Stimulated activated effector memory CD8-positive, alpha-beta T cell treated with anti-CD3 and anti-CD28 coated beads, Interleukin-12 subunit alpha, Interleukin-12 subunit beta, amount 100 ng/mL, for 72 hours (primary cell): ENCODE measurements at regions not wholly inside any gene's neighbourhood (a gene's known extent, or its start where the extent isn't known, plus 50 kb on each side); places are given as distances from the start of the nearest gene placed in this dataset.

Experiments
- ATAC-seq: fragments of 150-1000 bp; cut with Tn5 transposase; 2 replicates; pipeline ENCODE4 v1.10.0; 2021
- DNase-seq, 2 donors: peaks; one replicate each; pipeline ENCODE4 v3.0.0; 2021 to 2022; ENCODE audit warnings: low spot score in 2 of 2
- H3K27ac Mint-ChIP-seq: one replicate; pipeline ENCODE4 v1.8.0; 2022; ENCODE audit warnings: mild to moderate bottlenecking, mixed read lengths
- H3K36me3 Mint-ChIP-seq: one replicate; pipeline ENCODE4 v1.8.0; 2022; ENCODE audit warnings: mild to moderate bottlenecking, mixed read lengths
- H3K4me1 Mint-ChIP-seq: one replicate; pipeline ENCODE4 v1.8.0; 2022; ENCODE audit warnings: mixed read lengths
- H3K4me3 Mint-ChIP-seq: one replicate; pipeline ENCODE4 v1.8.0; 2022; ENCODE audit warnings: mild to moderate bottlenecking, mixed read lengths
- H3K9me3 Mint-ChIP-seq: one replicate; pipeline ENCODE4 v1.8.0; 2022; ENCODE audit warnings: mixed read lengths

DNA sequence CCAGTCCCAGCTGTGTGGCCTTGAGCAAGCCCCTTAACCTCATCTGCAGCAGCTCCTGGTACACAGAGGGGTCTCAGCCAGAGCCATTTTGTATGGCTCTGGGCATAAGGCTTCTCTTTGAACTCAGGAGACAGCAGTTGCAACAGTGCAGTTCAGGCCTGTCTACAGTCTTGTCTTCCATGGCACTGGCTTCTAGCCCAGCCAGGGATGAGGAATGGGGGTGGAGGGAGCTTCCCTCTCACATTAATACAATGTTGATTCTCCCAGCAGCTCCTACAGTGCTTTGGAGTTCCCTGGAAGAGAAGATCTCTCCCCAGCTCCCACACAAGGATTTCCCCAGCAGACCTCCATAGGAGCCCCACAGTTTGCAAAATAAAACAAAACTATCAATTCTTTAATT, 350.2 kb downstream of the BUD13 start:
- no peaks in the 10 kb centered on the region for H3K36me3 Mint-ChIP-seq
- H3K27ac Mint-ChIP-seq: no peak overlapping the region
- H3K9me3 Mint-ChIP-seq: no peaks in the 10 kb centered on the region
- ATAC-seq: no peak
- no peak overlapping the region for H3K4me3 Mint-ChIP-seq
- no peak for DNase-seq
- no peaks in the 10 kb centered on the region for H3K4me1 Mint-ChIP-seq

DNA sequence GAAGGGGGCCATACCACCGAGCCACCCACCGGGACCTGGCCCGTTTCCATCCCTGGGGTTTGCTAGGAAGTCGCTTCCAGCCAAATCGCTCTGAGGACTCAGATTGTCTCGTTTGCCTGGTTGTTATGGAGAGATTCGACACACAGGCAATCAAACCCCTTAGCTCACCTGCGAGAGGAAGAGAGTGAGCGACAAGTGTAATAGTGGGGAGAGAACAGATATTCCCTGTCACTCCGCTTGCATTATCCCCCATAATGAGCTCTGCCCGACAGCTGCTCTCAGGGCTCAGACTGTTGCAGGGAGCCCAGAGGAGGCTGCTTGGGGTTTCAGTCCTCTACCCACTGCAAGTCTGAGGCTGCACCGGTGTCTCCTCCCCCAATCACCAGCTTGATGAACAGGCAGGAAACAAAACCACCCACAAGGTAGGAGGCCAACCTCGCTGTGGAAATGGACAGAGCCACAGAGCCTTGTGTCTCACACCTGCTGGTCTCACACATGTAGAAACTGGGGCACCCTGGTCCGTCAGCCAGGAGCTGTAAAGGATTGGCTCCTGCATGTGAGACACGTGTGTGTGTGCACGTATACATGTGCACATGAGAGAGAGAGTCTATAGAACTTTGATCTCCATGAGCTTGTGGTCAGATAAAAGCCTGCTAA, 351.1 kb downstream of the BUD13 start:
- H3K27ac Mint-ChIP-seq: no peak overlapping the region
- no peaks in the 10 kb centered on the region for H3K4me1 Mint-ChIP-seq
- DNase-seq (no peak), ATAC-seq (no peak)
- no peaks in the 10 kb centered on the region for H3K9me3 Mint-ChIP-seq
- H3K36me3 Mint-ChIP-seq: no peaks in the 10 kb centered on the region
- no peak overlapping the region for H3K4me3 Mint-ChIP-seq

GRCh38 chr11:116420770-116421528, 351.8 kb downstream of the BUD13 start:
- DNase-seq (no peak), ATAC-seq (no peak)
- no peaks in the 10 kb centered on the region for H3K36me3 Mint-ChIP-seq
- no peak overlapping the region for H3K4me3 Mint-ChIP-seq
- no peaks in the 10 kb centered on the region for H3K4me1 Mint-ChIP-seq
- no peaks in the 10 kb centered on the region for H3K9me3 Mint-ChIP-seq
- no peak overlapping the region for H3K27ac Mint-ChIP-seq

DNA sequence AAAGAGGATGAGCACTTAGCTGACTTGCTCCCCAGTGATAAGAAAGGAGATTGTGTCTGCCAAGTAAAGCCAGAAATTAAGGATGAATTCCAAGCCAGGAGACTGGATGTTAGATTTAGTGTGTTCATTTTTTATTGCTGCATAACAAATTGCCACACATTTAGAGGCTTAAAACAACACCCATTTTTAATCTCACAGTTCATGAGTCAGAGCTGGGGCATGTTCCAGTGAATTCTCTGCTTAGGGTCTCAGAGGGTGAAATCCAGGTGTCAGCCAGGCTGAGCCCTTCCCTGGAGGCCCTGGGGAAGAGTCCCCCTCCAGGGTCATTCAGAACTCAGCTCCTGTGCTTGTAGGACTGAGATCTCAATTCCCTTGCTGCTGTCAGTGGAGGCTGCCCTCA, 352.8 kb downstream of the BUD13 start:
- Mint-ChIP-seq H3K9me3 (no peaks in the 10 kb centered on the region), H3K36me3 (no peaks in the 10 kb centered on the region), H3K4me1 (no peaks in the 10 kb centered on the region), H3K4me3 (no peak overlapping the region), H3K27ac (no peak overlapping the region)
- ATAC-seq (no peak), DNase-seq (no peak)

GRCh38 chr11:116418388-116419041, 354.3 kb downstream of the BUD13 start:
- ATAC-seq (no peak), DNase-seq (no peak)
- no peaks in the 10 kb centered on the region for H3K9me3 Mint-ChIP-seq
- no peaks in the 10 kb centered on the region for H3K4me1 Mint-ChIP-seq
- H3K27ac Mint-ChIP-seq: no peak overlapping the region
- no peaks in the 10 kb centered on the region for H3K36me3 Mint-ChIP-seq
- H3K4me3 Mint-ChIP-seq: no peak overlapping the region

DNA sequence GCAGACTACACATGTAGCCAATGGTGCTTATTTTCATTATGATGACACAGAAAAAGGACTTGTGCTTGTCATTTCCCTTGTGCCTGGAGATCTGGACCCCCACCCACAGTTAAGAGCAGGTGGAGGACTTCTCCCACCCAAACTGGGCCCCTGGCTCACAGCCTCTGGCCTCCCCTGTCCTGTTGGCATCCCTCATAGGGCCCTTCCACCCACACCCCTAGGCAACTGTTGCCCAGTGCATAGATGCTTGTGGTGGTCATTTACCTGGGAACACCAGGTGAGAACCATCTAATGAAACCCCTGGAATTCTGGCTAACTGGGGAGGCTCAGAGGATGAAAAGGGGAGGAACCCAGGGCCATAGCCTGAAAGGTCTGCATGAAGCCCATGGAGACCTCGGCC, 355.9 kb downstream of the BUD13 start:
- Mint-ChIP-seq H3K9me3 (no peaks in the 10 kb centered on the region), H3K36me3 (no peaks in the 10 kb centered on the region), H3K27ac (no peak overlapping the region), H3K4me3 (no peak overlapping the region), H3K4me1 (no peaks in the 10 kb centered on the region)
- DNase-seq: no peak
- no peak for ATAC-seq

GRCh38 chr11:116415095-116415494, 357.7 kb downstream of the BUD13 start:
- ATAC-seq: no peak
- H3K4me1 Mint-ChIP-seq: no peaks in the 10 kb centered on the region

DNA sequence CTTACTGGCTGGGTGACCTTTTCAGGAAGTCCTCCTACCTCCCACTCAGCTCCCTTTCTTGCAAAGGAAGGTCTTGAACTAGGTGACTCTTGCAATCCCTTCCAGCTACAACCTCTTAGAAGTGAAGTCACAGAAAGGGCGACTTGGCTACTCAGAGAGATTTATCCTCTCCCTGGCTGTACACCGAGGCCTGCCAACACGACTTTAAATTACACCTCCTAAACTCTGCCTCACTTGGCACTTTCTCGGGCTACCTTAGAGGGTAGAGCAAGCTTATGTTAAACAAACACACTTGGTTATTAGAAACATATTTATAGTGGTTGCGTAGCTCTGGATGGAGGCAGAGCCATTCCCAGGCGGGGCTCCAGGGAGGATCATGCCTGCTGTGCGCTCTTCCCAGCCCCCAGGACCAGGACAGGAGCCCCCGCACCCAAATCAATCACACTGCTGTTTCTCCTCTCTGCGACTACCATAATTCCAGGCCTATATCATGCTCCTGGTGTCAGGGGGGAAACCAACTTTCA, 358.4 kb downstream of the BUD13 start:
- H3K4me3 Mint-ChIP-seq: no peak overlapping the region

More at GRCh38 chr11:116415095-116415494, 357.7 kb downstream of the BUD13 start:
- Mint-ChIP-seq H3K9me3 (no peaks in the 10 kb centered on the region), H3K36me3 (no peaks in the 10 kb centered on the region), H3K27ac (no peak overlapping the region), H3K4me3 (no peak overlapping the region)
- no peak for DNase-seq

GRCh38 chr11:116413301-116414242, 359.2 kb downstream of the BUD13 start:
- H3K9me3 Mint-ChIP-seq: no peaks in the 10 kb centered on the region
- DNase-seq (no peak), ATAC-seq (no peak)
- no peak overlapping the region for H3K4me3 Mint-ChIP-seq
- H3K4me1 Mint-ChIP-seq: no peaks in the 10 kb centered on the region
- no peaks in the 10 kb centered on the region for H3K36me3 Mint-ChIP-seq
- no peak overlapping the region for H3K27ac Mint-ChIP-seq

More for the DNA sequence above, 358.4 kb downstream of the BUD13 start:
- no peak for DNase-seq
- H3K9me3 Mint-ChIP-seq: no peaks in the 10 kb centered on the region
- H3K36me3 Mint-ChIP-seq: no peaks in the 10 kb centered on the region
- H3K4me1 Mint-ChIP-seq: no peaks in the 10 kb centered on the region
- no peak for ATAC-seq
- no peak overlapping the region for H3K27ac Mint-ChIP-seq

GRCh38 chr11:116412118-116412889, 360.5 kb downstream of the BUD13 start:
- no peaks in the 10 kb centered on the region for H3K36me3 Mint-ChIP-seq
- H3K4me1 Mint-ChIP-seq: no peaks in the 10 kb centered on the region
- no peak overlapping the region for H3K4me3 Mint-ChIP-seq
- ATAC-seq: no peak
- no peak overlapping the region for H3K27ac Mint-ChIP-seq
- no peak for DNase-seq
- H3K9me3 Mint-ChIP-seq: no peaks in the 10 kb centered on the region

- Mint-ChIP-seq H3K9me3 (no peaks in the 10 kb centered on the region), H3K4me1 (no peaks in the 10 kb centered on the region), H3K4me3 (no peak overlapping the region), H3K27ac (no peak overlapping the region), H3K36me3 (no peaks in the 10 kb centered on the region)
- no peak for DNase-seq
- ATAC-seq: no peak
These were observed 363.5 kb downstream of the BUD13 start for GRCh38 chr11:116409238-116409637.

GRCh38 chr11:116406042-116406441, 366.7 kb downstream of the BUD13 start:
- no peak for DNase-seq

GRCh38 chr11:116404462-116404798, 368.4 kb downstream of the BUD13 start:
- ATAC-seq (no peak), DNase-seq (no peak)
- H3K36me3 Mint-ChIP-seq: no peaks in the 10 kb centered on the region
- no peaks in the 10 kb centered on the region for H3K4me1 Mint-ChIP-seq
- no peaks in the 10 kb centered on the region for H3K9me3 Mint-ChIP-seq
- H3K27ac Mint-ChIP-seq: no peak overlapping the region
- no peak overlapping the region for H3K4me3 Mint-ChIP-seq

More at GRCh38 chr11:116406042-116406441, 366.7 kb downstream of the BUD13 start:
- H3K4me3 Mint-ChIP-seq: no peak overlapping the region
- no peak for ATAC-seq
- no peaks in the 10 kb centered on the region for H3K9me3 Mint-ChIP-seq
- no peaks in the 10 kb centered on the region for H3K4me1 Mint-ChIP-seq
- H3K27ac Mint-ChIP-seq: no peak overlapping the region
- H3K36me3 Mint-ChIP-seq: no peaks in the 10 kb centered on the region

DNA sequence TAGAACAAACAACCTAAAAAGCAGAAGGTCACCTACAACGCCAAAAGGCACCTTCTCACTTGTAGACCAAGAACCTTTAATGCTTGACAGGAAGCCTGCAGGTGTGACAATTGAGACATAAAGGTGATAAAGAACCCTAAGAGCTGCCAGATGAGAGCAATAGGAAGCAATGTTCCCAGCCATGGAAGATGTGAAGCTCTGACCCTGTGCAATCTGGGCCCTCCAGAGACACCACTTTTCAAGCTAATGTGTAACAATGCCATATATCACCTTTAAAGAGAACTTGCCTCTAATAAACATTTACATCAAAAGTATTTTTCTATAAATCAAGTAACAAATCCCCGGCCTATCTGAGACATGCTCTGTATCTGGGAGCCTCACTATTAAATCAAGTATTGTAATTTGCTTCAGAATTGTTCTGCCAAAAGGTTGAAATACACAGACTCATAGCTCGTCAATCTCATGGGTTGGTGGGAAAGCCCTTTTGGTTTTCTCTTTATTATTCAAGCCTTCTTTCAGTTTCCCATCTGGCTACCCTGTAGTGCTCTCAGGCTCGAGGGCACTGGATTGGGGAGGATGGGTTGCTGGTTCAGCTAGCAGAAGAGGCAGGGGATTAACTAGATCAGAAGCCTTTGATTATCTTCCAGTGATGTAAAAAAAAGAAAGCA, 368.9 kb downstream of the BUD13 start:
- H3K4me1 Mint-ChIP-seq: no peaks in the 10 kb centered on the region
- DNase-seq: no peak
- ATAC-seq: no peak
- H3K27ac Mint-ChIP-seq: no peak overlapping the region
- no peak overlapping the region for H3K4me3 Mint-ChIP-seq
- no peaks in the 10 kb centered on the region for H3K9me3 Mint-ChIP-seq
- no peaks in the 10 kb centered on the region for H3K36me3 Mint-ChIP-seq
